CMK (cell line): ENCODE measurements at regions not wholly inside any gene's neighbourhood (a gene's known extent, or its start where the extent isn't known, plus 50 kb on each side); places are given as distances from the start of the nearest gene placed in this dataset.

ENCODE experiments used
- DNase-seq: peaks from one replicate; pipeline ENCODE4 v3.0.0-alpha.2; 2010; ENCODE audit warnings: low read depth

- DNase-seq: no peak
These were observed 461.7 kb upstream of the DYNLRB2 start for GRCh38 chr16:80079072-80079471.

GRCh38 chr16:80077696-80078095 is 463.1 kb upstream of the DYNLRB2 start:
- no peak for DNase-seq

DNA sequence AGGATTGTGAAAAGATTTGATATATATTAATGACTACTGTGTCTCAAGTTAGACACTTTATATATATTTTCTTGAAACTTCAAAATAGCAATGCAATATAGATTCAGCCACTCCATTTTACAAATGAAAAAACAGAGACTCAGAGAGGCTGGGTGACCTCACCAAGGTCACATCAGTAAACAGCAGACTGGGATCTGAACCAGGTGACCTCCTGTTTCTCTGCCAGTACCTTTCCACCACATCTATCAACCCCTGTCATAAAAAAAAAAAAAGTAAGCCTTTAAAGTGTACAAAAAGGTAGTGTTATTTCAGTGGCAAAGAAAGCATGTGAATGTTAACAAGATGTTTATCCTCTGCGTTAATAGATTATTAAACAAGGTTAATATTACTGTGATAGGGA is 466.5 kb upstream of the DYNLRB2 start:
- no peak for DNase-seq

GRCh38 chr16:80071964-80072456 is 468.8 kb upstream of the DYNLRB2 start:
- no peak for DNase-seq

DNA sequence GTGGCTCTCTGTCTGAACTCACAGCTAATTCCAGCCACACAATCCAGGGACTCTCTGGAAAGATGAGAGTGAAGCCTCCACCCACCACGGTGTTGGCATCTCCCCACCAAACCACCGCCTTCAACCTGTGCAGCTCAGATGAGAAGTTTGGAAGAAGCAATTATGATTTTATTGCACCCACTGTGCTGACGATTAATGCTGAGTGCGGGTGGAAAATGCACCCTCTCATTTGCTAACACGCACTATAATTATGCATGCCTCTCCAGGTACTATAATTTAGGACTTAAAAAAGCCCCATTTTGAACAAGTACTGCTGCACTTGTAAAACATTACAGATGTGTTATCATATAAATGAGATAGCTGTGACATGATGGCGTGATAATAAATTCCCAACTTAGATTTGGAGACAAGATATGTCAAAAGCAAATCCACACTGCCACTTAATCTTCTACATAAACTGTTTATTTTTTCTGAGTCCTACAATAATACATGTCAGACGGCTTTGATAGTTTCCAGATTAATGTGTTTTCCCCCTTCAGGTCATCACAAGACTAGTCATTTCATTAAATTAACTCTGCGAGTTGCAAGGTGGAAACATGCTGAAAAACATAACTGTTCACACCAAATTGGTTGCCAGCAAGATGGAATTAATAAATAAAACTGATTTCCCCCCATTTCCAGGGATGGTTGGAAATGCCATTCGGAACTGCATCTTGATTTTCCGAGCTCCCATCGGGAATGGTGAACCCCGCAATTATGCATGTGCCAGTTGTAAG is 466.5 kb upstream of the MAF start:
- no peak for DNase-seq

DNA sequence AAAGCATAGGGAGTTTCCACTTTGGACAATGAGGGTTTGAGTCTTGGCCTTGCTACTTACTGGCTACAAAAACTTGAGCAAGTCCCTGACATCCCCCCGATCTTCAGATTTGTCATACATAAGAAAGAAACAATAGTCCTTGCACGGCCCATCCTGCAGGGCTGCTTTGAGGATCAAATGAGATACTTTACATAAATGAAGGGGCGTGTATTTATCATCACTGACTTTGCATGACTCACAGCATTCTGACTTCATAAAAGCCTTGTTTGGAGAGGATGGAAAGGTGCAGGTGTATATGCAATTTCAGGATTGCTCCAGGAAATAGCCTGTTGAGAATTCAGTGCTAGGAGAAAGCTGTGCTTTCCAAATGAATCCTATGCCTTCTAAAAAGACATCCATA is 465.0 kb upstream of the MAF start:
- DNase-seq: no peak

DNA sequence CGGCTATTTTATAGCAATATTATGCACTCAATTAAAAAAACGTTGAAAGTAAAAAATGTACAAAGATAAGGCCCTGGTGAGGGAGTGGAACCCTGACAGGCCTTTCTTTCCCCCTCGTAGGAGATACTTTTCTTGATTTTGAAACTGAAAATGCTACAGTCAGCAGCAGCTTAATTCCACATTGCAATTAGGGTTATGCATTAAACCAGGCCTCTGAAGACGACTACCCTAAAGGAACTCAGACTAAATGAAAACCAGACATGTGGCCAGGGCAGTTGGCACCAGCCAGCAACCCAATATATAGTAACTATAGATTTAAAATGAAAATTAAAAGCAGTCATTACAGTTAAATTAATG is 463.2 kb upstream of the MAF start:
- DNase-seq: no peak

GRCh38 chr16:80063031-80063712 is 462.6 kb upstream of the MAF start:
- DNase-seq: no peak

DNA sequence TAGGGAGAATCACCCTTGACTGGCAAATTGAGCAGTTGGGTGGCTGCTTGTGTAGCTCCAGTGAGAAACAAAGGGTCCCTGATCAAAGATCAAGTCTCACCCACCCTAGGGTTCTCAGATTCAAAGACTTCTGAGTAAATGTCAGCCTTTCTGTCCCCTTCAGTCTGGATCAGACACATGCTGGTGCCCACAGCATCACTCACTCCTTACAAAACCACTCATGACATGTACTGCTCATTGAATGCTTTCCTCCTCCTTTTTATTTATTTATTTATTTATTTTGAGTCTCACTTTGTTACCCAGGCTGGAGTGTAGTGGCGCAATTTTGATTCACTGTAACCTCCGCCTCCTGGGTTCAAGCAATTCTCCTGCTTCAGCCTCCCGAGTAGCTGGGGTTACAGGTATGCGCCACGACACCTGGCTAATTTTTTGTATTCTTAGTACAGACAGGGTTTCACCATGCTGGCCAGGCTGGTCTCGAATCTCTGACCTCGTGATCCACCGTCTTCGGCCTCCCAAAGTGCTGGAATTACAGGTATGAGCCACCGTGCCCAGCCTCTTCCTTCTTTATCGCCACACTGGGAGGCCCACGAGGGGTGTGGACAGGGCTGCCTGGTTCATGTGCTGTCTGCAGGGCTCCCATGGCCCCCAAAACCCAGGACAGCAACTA is 462.0 kb upstream of the MAF start:
- no peak for DNase-seq

- DNase-seq: no peak
These were observed 459.9 kb upstream of the MAF start for GRCh38 chr16:80060470-80060869.

GRCh38 chr16:80059836-80060235 is 459.3 kb upstream of the MAF start:
- DNase-seq: no peak

DNA sequence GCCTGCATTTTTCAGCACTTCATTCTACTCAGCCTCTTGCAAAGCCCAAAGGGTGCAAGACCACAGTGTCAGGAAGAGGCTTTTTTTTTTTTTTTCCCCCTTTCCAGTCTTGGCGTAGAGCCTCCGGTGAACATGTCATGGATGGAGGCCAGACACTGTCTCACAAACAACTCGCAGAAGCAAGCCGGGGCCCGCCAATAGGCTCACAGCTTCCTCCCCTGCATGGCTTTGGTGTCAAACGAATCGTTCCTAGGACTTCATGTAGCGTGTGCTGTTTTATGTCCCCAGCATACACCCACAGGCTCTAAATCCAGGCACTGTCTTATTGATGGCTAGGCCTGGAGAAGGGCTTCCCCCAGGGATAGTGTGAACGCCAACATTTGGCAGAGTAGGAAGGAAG is 457.7 kb upstream of the MAF start:
- DNase-seq: no peak

- DNase-seq: no peak
These were observed 455.8 kb upstream of the MAF start for GRCh38 chr16:80056324-80056723.

GRCh38 chr16:80055831-80056230 is 455.3 kb upstream of the MAF start:
- DNase-seq: no peak

DNA sequence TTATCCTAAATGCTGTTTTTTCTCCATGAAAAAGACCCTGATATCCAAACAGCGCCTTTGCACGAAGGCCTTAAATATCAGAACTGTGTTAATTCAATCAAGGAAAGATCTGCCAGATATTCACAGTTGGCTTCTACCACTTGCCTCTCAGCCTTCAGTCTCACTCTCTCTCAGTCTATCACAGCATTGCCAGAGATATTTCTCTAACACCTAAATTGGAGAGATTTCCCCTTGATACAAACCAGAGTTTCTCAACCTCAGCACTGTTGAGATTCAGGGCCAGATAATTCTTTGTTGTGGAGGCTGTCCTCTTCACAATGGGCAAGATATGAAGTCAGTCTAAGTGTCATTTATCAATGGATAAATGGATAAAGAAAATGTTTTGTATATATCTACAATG is 454.1 kb upstream of the MAF start:
- DNase-seq: no peak

GRCh38 chr16:80051040-80051439 is 450.5 kb upstream of the MAF start:
- DNase-seq: no peak

DNA sequence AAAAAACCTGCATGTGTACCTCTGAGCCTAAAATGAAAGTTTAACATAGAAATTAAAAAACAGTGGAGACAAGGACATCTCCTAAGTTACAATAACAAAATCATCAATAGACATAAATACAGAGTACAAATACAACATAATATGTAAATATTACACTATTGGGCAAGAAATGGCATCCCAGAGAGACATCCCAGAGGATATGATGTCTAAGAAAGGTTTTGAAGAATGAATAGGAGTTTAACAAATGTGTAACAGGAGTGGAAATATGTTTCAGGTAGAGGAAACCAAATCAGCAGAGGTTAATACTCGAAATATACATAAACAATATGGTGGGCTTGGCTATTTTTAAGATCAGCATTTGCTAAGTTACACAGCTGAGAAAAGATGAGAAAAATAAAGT is 447.7 kb upstream of the MAF start:
- DNase-seq: no peak

DNA sequence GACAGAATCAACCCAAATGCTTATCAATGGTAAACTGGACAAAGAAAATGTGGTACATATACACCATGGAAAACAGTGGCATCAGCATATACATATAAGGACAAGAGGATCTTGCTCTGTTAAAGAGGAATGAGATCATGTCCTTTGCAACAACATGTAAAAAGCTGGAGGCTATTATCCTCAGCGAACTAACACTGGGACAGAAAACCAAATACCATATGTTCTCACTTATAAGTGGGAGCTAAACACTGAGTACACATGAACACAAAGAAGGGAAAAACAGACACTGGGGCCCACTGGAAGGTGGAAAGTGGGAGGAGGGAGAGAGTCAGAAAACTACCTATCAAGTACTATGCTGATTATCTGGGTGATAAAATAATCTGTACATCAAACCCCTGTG is 447.3 kb upstream of the MAF start:
- no peak for DNase-seq

- DNase-seq: no peak
These were observed 446.3 kb upstream of the MAF start for GRCh38 chr16:80046848-80047247.

DNA sequence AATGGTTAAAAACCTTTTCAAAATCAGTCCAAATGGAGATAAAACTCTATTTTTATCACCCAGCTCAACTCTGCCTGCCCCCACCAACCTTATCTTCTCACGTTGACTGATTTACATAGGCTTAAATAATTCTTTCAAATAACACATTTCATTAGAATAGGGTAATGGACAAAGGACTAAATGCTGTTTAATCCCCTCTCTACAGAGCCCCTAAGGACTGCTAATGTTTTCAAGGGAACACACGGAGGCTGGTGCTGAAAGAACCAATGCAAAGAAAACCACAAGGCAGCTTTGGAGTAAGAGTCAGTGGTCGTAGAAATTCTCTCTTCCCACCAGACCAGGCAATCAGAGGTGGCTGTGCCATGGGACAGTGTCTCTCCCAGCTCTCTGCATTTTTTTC is 445.7 kb upstream of the MAF start:
- DNase-seq: no peak

DNA sequence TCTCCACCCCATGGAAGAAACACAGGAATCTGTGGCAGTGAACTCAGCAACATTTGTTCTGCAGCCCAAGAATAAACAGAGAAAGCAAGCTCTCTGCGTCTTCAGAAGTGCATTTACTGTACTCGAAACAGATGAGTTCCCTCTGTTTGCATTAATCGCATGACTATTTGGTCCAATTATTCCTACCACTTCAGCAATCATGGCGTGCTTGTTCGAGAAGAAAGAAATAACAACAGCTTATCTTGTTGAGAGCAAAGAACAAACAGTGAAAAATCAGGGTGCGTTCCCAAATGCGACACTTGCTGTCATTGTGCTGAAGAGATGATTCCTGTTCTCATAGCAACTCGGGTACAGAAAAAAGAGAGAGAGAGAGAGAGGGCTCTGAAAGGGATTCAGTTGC is 445.3 kb upstream of the MAF start:
- DNase-seq: no peak

GRCh38 chr16:80041410-80041809 is 440.9 kb upstream of the MAF start:
- DNase-seq: no peak

DNA sequence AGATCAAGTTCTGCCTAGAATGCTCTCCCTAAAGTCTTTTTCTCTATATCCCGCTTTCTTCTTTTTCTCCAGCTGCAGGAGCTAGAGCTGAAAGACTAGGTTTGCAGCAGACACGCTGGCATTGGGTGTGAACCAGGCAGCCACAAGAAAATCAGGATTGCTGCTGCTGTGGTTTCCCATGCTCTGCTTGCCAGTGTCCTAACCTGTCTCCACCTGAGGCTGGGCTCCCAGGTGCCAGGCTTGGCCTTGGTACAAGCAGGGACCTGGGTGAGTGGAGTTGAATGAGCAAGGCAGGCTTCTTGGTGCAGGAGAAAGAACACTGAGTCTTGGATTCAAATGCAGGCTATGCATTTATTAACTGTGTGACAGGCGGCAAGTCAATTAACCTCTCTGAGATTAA is 440.3 kb upstream of the MAF start:
- DNase-seq: no peak
